ENCODE measurements at regions not wholly inside any gene's neighbourhood (a gene's known extent, or its start where the extent isn't known, plus 50 kb on each side); places are given as distances from the start of the nearest gene placed in this dataset.

- DNase-seq (ENCODE audit: low read depth, low spot score), result no peak
- H3K9me3 Mint-ChIP-seq, result no peaks in the 10 kb centered on the region
- no peak overlapping the region for H3K27ac Mint-ChIP-seq (ENCODE audit: unreplicated experiment)
- H3K4me1 Mint-ChIP-seq, result no peaks in the 10 kb centered on the region
- H3K4me3 Mint-ChIP-seq, result no peak overlapping the region
- H3K27me3 Mint-ChIP-seq (ENCODE audit: low read depth), result no peaks in the 10 kb centered on the region
- TF ChIP-seq CTCF (conservative IDR thresholded peaks at IDR 0.05), result no peak
- no peaks in the 10 kb centered on the region for H3K36me3 Mint-ChIP-seq (ENCODE audit: low read depth)
These were observed 188.7 kb upstream of the PPP1R3A start for GRCh38 chr7:114107522-114107921.

- DNase-seq (ENCODE audit: low read depth, low spot score), result no peak
- no peak overlapping the region for H3K4me3 Mint-ChIP-seq
- no peaks in the 10 kb centered on the region for H3K27me3 Mint-ChIP-seq (ENCODE audit: low read depth)
- no peaks in the 10 kb centered on the region for H3K4me1 Mint-ChIP-seq
- no peak overlapping the region for H3K27ac Mint-ChIP-seq (ENCODE audit: unreplicated experiment)
- H3K9me3 Mint-ChIP-seq, result peaks cover 3% of the 10 kb centered on the region
- TF ChIP-seq CTCF (conservative IDR thresholded peaks at IDR 0.05), result no peak
- H3K36me3 Mint-ChIP-seq (ENCODE audit: low read depth), result no peaks in the 10 kb centered on the region
These were observed 185.2 kb upstream of the PPP1R3A start for GRCh38 chr7:114104035-114104434.

GRCh38 chr7:114102996-114103395, 184.2 kb upstream of the PPP1R3A start:
- Mint-ChIP-seq H3K27me3 (ENCODE audit: low read depth) (no peaks in the 10 kb centered on the region), H3K4me3 (no peak overlapping the region), H3K9me3 (peaks cover 3% of the 10 kb centered on the region), H3K4me1 (no peaks in the 10 kb centered on the region), H3K36me3 (ENCODE audit: low read depth) (no peaks in the 10 kb centered on the region), H3K27ac (ENCODE audit: unreplicated experiment) (no peak overlapping the region)
- no peak for TF ChIP-seq CTCF (conservative IDR thresholded peaks at IDR 0.05)
- no peak for DNase-seq (ENCODE audit: low read depth, low spot score)

DNA sequence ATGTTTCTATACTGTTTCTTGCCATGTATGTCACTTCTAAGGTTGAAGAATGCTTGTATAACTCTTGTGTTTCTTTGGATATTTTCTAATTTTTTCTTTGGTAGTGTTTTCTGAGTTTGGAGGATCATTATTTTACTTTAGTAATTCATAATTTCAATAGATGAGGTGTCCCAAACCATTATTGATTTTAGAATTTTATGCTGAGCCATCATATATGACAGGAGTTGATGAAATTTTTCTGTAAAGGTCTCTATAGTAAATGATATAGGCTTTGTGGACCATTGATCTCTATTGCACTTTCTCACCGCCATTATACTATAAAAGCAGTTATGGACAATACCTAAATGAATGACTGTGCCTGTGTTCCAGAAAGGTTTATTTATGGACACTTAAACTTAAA, 183.3 kb upstream of the PPP1R3A start:
- H3K27me3 Mint-ChIP-seq (ENCODE audit: low read depth), result peaks cover 3% of the 10 kb centered on the region
- no peak overlapping the region for H3K27ac Mint-ChIP-seq (ENCODE audit: unreplicated experiment)
- DNase-seq (ENCODE audit: low read depth, low spot score), result no peak
- no peaks in the 10 kb centered on the region for H3K36me3 Mint-ChIP-seq (ENCODE audit: low read depth)
- no peak overlapping the region for H3K4me3 Mint-ChIP-seq
- no peak for TF ChIP-seq CTCF (conservative IDR thresholded peaks at IDR 0.05)
- no peaks in the 10 kb centered on the region for H3K4me1 Mint-ChIP-seq
- peaks cover 8% of the 10 kb centered on the region for H3K9me3 Mint-ChIP-seq

- Mint-ChIP-seq H3K27me3 (ENCODE audit: low read depth) (peaks cover 5% of the 10 kb centered on the region), H3K4me1 (no peaks in the 10 kb centered on the region), H3K4me3 (no peak overlapping the region), H3K36me3 (ENCODE audit: low read depth) (no peaks in the 10 kb centered on the region), H3K9me3 (peaks cover 8% of the 10 kb centered on the region), H3K27ac (ENCODE audit: unreplicated experiment) (no peak overlapping the region)
- no peak for DNase-seq (ENCODE audit: low read depth, low spot score)
- TF ChIP-seq CTCF (conservative IDR thresholded peaks at IDR 0.05), result no peak
These were observed 182.0 kb upstream of the PPP1R3A start for GRCh38 chr7:114100810-114101209.

DNA sequence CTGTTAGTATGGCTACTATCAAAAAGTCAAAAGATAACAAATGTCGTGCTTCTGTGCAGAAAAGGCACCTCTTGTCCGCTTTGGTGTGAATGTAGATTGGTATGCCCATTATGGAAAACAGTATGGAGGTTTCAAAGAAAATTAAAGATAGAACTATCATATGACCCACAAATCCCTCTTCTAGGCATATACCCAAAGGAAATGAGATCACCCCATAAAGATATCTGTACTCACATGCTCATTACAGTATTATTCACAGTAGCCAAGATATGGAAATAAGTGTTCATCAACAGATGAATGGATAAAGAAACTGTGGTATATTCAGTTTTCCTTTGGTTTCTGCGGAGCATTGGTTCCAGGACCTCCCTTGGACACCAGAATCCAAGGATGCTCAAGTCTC, 180.5 kb upstream of the PPP1R3A start:
- Mint-ChIP-seq H3K4me1 (no peaks in the 10 kb centered on the region), H3K27me3 (ENCODE audit: low read depth) (peaks cover 10% of the 10 kb centered on the region)

More for the DNA sequence above, 180.5 kb upstream of the PPP1R3A start:
- Mint-ChIP-seq H3K36me3 (ENCODE audit: low read depth) (no peaks in the 10 kb centered on the region), H3K9me3 (peaks cover 8% of the 10 kb centered on the region), H3K27ac (ENCODE audit: unreplicated experiment) (no peak overlapping the region), H3K4me3 (no peak overlapping the region)
- TF ChIP-seq CTCF (conservative IDR thresholded peaks at IDR 0.05), result no peak
- no peak for DNase-seq (ENCODE audit: low read depth, low spot score)
